ENCODE measurements at regions not wholly inside any gene's neighbourhood (a gene's known extent, or its start where the extent isn't known, plus 50 kb on each side); places are given as distances from the start of the nearest gene placed in this dataset.

GRCh38 chr6:103455275-103455674 lies 1404.4 kb downstream of the HACE1 start:
- no peaks in the 10 kb centered on the region for H3K36me3 ChIP-seq (ENCODE audit: control insufficient read depth, insufficient read depth, low read length)
- no peak overlapping the region for H3K27ac ChIP-seq (ENCODE audit: low read depth, low read length)
- no peak overlapping the region for H3K4me3 ChIP-seq (ENCODE audit: low read length)
- peaks cover 7% of the 10 kb centered on the region for H3K9me3 Mint-ChIP-seq
- no peaks in the 10 kb centered on the region for H3K27me3 ChIP-seq (ENCODE audit: control insufficient read depth, insufficient read depth, low read length, poor library complexity, severe bottlenecking)
- H3K9ac ChIP-seq (ENCODE audit: extremely low read depth, low read length, poor library complexity, severe bottlenecking): no peak overlapping the region
- no peaks in the 10 kb centered on the region for H3K27me3 Mint-ChIP-seq (ENCODE audit: insufficient read depth)
- no peak for TF ChIP-seq CTCF (conservative IDR thresholded peaks at IDR 0.05)
- no peaks in the 10 kb centered on the region for H3K36me3 Mint-ChIP-seq (ENCODE audit: low read depth)
- no peak overlapping the region for H3K4me3 Mint-ChIP-seq
- WGBS, 2 experiments (ENCODE audit: insufficient coverage in 1 of 2, insufficient read length in 1 of 2): 94% methylated on average over 1 of the region's 1 CpG; no CpG with 5 or more reads in 1 of the 2 experiments
- H3K9me3 ChIP-seq (ENCODE audit: control insufficient read depth, low read length): no peaks in the 10 kb centered on the region
- DNase-seq: no peak
- H3K4me1 Mint-ChIP-seq: no peaks in the 10 kb centered on the region
- H3K27ac Mint-ChIP-seq: no peak overlapping the region
- H3K4me1 ChIP-seq (ENCODE audit: control insufficient read depth, insufficient read depth, low read length): no peaks in the 10 kb centered on the region

GRCh38 chr6:103409475-103409874 lies 1450.2 kb downstream of the HACE1 start:
- no peaks in the 10 kb centered on the region for H3K4me1 ChIP-seq (ENCODE audit: control insufficient read depth, insufficient read depth, low read length)
- no peak for TF ChIP-seq CTCF (conservative IDR thresholded peaks at IDR 0.05)
- no peak overlapping the region for H3K9ac ChIP-seq (ENCODE audit: extremely low read depth, low read length, poor library complexity, severe bottlenecking)
- Mint-ChIP-seq H3K36me3 (ENCODE audit: low read depth) (no peaks in the 10 kb centered on the region), H3K4me1 (no peaks in the 10 kb centered on the region), H3K27ac (no peak overlapping the region), H3K9me3 (no peaks in the 10 kb centered on the region), H3K4me3 (no peak overlapping the region), H3K27me3 (ENCODE audit: insufficient read depth) (peaks cover 9% of the 10 kb centered on the region)
- no peaks in the 10 kb centered on the region for H3K27me3 ChIP-seq (ENCODE audit: control insufficient read depth, insufficient read depth, low read length, poor library complexity, severe bottlenecking)
- no peaks in the 10 kb centered on the region for H3K9me3 ChIP-seq (ENCODE audit: control insufficient read depth, low read length)
- no peaks in the 10 kb centered on the region for H3K36me3 ChIP-seq (ENCODE audit: control insufficient read depth, insufficient read depth, low read length)
- H3K27ac ChIP-seq (ENCODE audit: low read depth, low read length): no peak overlapping the region
- 93% methylated on average over 1 of the region's 1 CpG; no CpG with 5 or more reads in 1 of the 2 experiments for WGBS, 2 experiments (ENCODE audit: insufficient coverage in 1 of 2, insufficient read length in 1 of 2)
- H3K4me3 ChIP-seq (ENCODE audit: low read length): no peak overlapping the region
- no peak for DNase-seq

- Mint-ChIP-seq H3K4me3 (peak overlapping the region; percentile 48), H3K36me3 (ENCODE audit: low read depth) (no peaks in the 10 kb centered on the region), H3K4me1 (no peaks in the 10 kb centered on the region), H3K27me3 (ENCODE audit: insufficient read depth) (peaks cover 9% of the 10 kb centered on the region), H3K9me3 (no peaks in the 10 kb centered on the region), H3K27ac (no peak overlapping the region)
- Histone ChIP-seq H3K9ac (ENCODE audit: extremely low read depth, low read length, poor library complexity, severe bottlenecking) (no peak overlapping the region), H3K4me3 (ENCODE audit: low read length) (no peak overlapping the region), H3K27me3 (ENCODE audit: control insufficient read depth, insufficient read depth, low read length, poor library complexity, severe bottlenecking) (no peaks in the 10 kb centered on the region), H3K27ac (ENCODE audit: low read depth, low read length) (no peak overlapping the region), H3K9me3 (ENCODE audit: control insufficient read depth, low read length) (peaks cover 4% of the 10 kb centered on the region), H3K36me3 (ENCODE audit: control insufficient read depth, insufficient read depth, low read length) (no peaks in the 10 kb centered on the region), H3K4me1 (ENCODE audit: control insufficient read depth, insufficient read depth, low read length) (no peaks in the 10 kb centered on the region)
- DNase-seq: peak; percentile 45
- WGBS, 2 experiments (ENCODE audit: insufficient coverage in 1 of 2, insufficient read length in 1 of 2): 79 to 86% methylated on average over 10 to 12 of the region's 12 CpGs
- no peak for TF ChIP-seq CTCF (conservative IDR thresholded peaks at IDR 0.05)
Measured at GRCh38 chr6:103405321-103405720, 1454.4 kb downstream of the HACE1 start.
